ENCODE measurements at regions not wholly inside any gene's neighbourhood (a gene's known extent, or its start where the extent isn't known, plus 50 kb on each side); places are given as distances from the start of the nearest gene placed in this dataset.

DNA sequence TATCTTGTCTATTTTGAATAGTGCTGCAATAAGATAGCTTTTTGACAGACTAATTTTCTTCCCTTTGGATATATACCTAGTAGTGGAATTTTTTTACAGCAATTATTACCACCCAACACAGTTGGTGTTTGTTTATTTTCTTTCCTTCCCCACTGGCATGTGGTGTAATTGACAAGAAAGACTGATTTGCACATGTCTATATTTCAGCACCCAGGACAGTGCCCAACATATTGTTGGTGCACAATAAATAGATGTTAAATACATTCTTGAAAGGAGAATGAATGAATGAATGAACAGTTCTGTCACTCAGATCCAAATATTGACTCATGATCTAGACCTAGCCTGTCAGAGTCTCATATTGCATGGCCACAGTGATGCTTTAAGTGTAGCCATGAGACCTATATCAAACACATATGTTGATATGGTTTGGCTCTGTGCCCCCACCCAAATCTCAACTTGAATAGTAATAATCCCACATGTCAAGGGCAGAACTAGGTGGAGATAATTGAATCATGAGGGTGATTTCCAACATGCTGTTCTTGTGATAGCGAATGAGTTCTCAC, 538.2 kb downstream of the NYAP2 start:
- H3K27ac ChIP-seq (ENCODE audit: insufficient read length, low read depth, low read length) = no peak overlapping the region
- DNase-seq = no peak
- H3K4me3 Mint-ChIP-seq = no peak overlapping the region
- H3K79me1 ChIP-seq (ENCODE audit: insufficient read depth, low read depth, low read length, poor library complexity, severe bottlenecking) = no peaks in the 10 kb centered on the region
- whole genome bisulfite sequencing (ENCODE audit: extremely low coverage, insufficient read length, low lambda C conversion rate) = no CpG with 5 or more reads among the region's 1 CpG
- H3K9me3 Mint-ChIP-seq = no peaks in the 10 kb centered on the region
- H4K20me1 ChIP-seq (ENCODE audit: control insufficient read depth, insufficient read depth, insufficient read length) = no peaks in the 10 kb centered on the region
- H2BK15ac ChIP-seq (ENCODE audit: low read depth, low read length) = no peak overlapping the region
- no peak overlapping the region for H3K4ac ChIP-seq (ENCODE audit: low read depth, low read length)
- no peaks in the 10 kb centered on the region; a peak in 1 of 7 replicates for H3K36me3 Mint-ChIP-seq (ENCODE audit: insufficient read depth in 1 of 3, low read depth in 3 of 3)
- H3K9ac ChIP-seq (ENCODE audit: extremely low read depth, insufficient read length, low read length) = no peak overlapping the region
- no peak overlapping the region for H4K5ac ChIP-seq (ENCODE audit: insufficient read length, low read depth, low read length)
- no peak overlapping the region for H3K23ac ChIP-seq (ENCODE audit: insufficient read length, low read depth, low read length)
- H3K4me2 ChIP-seq (ENCODE audit: insufficient read depth, insufficient read length, low read length) = no peak overlapping the region
- H3K9me3 ChIP-seq (ENCODE audit: control insufficient read depth, low read depth, low read length) = no peaks in the 10 kb centered on the region
- H3K56ac ChIP-seq (ENCODE audit: insufficient read length, low read depth, low read length) = no peak overlapping the region
- no peak overlapping the region for H3K27ac Mint-ChIP-seq
- TF ChIP-seq CTCF (conservative IDR thresholded peaks at IDR 0.05) = no peak
- no peaks in the 10 kb centered on the region for H3K27me3 ChIP-seq (ENCODE audit: insufficient read depth, low read length)
- no peak overlapping the region for H2BK120ac ChIP-seq (ENCODE audit: low read depth, low read length, poor library complexity, severe bottlenecking)
- H4K8ac ChIP-seq (replicated peaks; ENCODE audit: insufficient read length, low read depth, low read length) = no peak overlapping the region
- no peaks in the 10 kb centered on the region for H3K4me1 Mint-ChIP-seq
- H3K18ac ChIP-seq (ENCODE audit: insufficient read length, low read depth, low read length) = no peak overlapping the region
- H2AK5ac ChIP-seq (ENCODE audit: insufficient read length, low read length) = no peak overlapping the region
- H3K4me1 ChIP-seq (ENCODE audit: insufficient read depth, low read length) = no peaks in the 10 kb centered on the region
- no peak overlapping the region for H2BK5ac ChIP-seq (ENCODE audit: insufficient read length, low read length)
- no peaks in the 10 kb centered on the region for H3K79me2 ChIP-seq (ENCODE audit: insufficient read depth, low read length)
- H3K27me3 Mint-ChIP-seq (ENCODE audit: low read depth) = no peaks in the 10 kb centered on the region
- H2BK12ac ChIP-seq (ENCODE audit: insufficient read length, low read depth, low read length) = no peak overlapping the region
- H3K14ac ChIP-seq (ENCODE audit: insufficient read depth, low read length) = no peak overlapping the region
- H4K91ac ChIP-seq (ENCODE audit: insufficient read length, low read depth, low read length) = no peak overlapping the region
- no peak overlapping the region for H3T11ph ChIP-seq (ENCODE audit: low read length)
- H2AFZ ChIP-seq (ENCODE audit: low read length) = no peak overlapping the region
- no peaks in the 10 kb centered on the region for H3K23me2 ChIP-seq (ENCODE audit: insufficient read length, low read depth, low read length, poor library complexity, severe bottlenecking)
- H2BK20ac ChIP-seq (ENCODE audit: low read depth, low read length, poor library complexity, severe bottlenecking) = no peak overlapping the region

Measured in H9 (cell line).